ENCODE measurements at regions not wholly inside any gene's neighbourhood (a gene's known extent, or its start where the extent isn't known, plus 50 kb on each side); places are given as distances from the start of the nearest gene placed in this dataset.

DNA sequence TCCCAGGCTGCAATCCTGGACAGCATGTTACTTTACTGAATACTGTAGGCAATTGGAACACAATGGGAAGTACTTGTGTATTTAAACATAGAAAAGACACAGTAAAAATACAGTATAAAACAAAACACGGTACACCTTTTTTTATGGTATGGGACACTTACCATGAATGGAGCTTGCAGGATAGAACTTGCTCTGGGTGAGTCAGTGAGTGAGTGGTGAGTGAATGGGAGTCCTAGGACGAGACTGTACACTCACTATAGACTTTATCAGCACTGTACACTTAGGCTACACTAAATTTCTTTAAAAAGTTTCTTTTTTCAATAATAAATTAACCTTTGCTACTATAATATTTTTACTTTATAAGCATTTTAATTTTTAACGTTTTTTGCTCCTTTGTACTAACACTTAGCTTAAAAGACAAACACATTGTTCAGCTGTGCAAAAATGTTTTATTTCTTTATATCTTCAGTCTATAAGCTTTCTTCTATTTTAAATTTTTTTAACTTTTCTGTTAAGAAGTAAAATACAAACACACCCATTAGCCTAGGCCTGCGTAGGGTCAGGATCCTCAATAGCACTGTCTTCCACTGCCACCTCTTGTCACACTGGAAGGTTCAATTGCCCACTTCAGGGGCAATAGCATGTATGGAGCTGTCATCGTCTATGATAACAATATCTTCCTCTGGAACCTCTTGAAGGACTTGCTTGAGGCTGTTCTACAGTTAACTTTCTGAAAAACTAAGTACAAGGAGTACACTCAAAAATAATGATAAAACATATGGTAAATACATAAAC is 293.5 kb upstream of the FSTL5 start:
- Histone ChIP-seq H3K27ac (replicated peaks) (no peak overlapping the region), H3K4me3 (replicated peaks; ENCODE audit: insufficient read depth, low read length) (no peak overlapping the region), H3K27me3 (ENCODE audit: insufficient read depth, poor library complexity, severe bottlenecking) (no peaks in the 10 kb centered on the region)
- TF ChIP-seq POLR2AphosphoS5 (IDR thresholded peaks at IDR 0.05; ENCODE audit: low read depth) (no peak), SPI1 (IDR thresholded peaks at IDR 0.05; ENCODE audit: borderline replicate concordance, low read depth) (no peak), GABPA (IDR thresholded peaks at IDR 0.05; ENCODE audit: low read depth) (no peak)
- TF ChIP-seq, protein P1, sequence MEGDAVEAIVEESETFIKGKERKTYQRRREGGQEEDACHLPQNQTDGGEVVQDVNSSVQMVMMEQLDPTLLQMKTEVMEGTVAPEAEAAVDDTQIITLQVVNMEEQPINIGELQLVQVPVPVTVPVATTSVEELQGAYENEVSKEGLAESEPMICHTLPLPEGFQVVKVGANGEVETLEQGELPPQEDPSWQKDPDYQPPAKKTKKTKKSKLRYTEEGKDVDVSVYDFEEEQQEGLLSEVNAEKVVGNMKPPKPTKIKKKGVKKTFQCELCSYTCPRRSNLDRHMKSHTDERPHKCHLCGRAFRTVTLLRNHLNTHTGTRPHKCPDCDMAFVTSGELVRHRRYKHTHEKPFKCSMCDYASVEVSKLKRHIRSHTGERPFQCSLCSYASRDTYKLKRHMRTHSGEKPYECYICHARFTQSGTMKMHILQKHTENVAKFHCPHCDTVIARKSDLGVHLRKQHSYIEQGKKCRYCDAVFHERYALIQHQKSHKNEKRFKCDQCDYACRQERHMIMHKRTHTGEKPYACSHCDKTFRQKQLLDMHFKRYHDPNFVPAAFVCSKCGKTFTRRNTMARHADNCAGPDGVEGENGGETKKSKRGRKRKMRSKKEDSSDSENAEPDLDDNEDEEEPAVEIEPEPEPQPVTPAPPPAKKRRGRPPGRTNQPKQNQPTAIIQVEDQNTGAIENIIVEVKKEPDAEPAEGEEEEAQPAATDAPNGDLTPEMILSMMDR (IDR thresholded peaks at IDR 0.05; ENCODE audit: insufficient read depth, low read length), result no peak
- TF ChIP-seq, protein P2, sequence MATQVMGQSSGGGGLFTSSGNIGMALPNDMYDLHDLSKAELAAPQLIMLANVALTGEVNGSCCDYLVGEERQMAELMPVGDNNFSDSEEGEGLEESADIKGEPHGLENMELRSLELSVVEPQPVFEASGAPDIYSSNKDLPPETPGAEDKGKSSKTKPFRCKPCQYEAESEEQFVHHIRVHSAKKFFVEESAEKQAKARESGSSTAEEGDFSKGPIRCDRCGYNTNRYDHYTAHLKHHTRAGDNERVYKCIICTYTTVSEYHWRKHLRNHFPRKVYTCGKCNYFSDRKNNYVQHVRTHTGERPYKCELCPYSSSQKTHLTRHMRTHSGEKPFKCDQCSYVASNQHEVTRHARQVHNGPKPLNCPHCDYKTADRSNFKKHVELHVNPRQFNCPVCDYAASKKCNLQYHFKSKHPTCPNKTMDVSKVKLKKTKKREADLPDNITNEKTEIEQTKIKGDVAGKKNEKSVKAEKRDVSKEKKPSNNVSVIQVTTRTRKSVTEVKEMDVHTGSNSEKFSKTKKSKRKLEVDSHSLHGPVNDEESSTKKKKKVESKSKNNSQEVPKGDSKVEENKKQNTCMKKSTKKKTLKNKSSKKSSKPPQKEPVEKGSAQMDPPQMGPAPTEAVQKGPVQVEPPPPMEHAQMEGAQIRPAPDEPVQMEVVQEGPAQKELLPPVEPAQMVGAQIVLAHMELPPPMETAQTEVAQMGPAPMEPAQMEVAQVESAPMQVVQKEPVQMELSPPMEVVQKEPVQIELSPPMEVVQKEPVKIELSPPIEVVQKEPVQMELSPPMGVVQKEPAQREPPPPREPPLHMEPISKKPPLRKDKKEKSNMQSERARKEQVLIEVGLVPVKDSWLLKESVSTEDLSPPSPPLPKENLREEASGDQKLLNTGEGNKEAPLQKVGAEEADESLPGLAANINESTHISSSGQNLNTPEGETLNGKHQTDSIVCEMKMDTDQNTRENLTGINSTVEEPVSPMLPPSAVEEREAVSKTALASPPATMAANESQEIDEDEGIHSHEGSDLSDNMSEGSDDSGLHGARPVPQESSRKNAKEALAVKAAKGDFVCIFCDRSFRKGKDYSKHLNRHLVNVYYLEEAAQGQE (IDR thresholded peaks at IDR 0.05; ENCODE audit: insufficient replicate concordance, low read depth), result no peak
- DNase-seq (ENCODE audit: low read depth in 1 of 2, low spot score in 1 of 2), result no peak

DNA sequence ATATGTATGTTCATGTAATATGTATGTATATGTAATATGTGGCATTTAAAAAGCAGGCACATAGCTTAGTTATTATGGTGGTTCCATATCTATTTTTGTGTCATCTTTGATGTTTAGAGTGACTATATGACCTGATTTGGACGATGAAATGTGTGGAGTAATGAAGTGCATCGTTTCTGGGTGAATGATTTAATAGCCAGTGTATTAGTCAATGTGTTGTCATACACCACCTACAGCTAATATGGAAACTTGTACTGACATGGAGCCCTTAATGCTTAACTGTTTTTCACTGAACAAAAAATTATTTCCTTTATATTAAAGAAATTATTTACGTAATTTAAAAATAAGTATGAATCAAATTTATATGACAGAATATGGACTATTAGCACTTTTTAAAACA is 292.3 kb upstream of the FSTL5 start:
- Histone ChIP-seq H3K27ac (replicated peaks) (no peak overlapping the region), H3K27me3 (ENCODE audit: insufficient read depth, poor library complexity, severe bottlenecking) (no peaks in the 10 kb centered on the region), H3K4me3 (replicated peaks; ENCODE audit: insufficient read depth, low read length) (no peak overlapping the region)
- no peak for DNase-seq (ENCODE audit: low read depth in 1 of 2, low spot score in 1 of 2)
- TF ChIP-seq, protein P2 (IDR thresholded peaks at IDR 0.05; ENCODE audit: insufficient replicate concordance, low read depth), result no peak
- TF ChIP-seq GABPA (IDR thresholded peaks at IDR 0.05; ENCODE audit: low read depth) (no peak), SPI1 (IDR thresholded peaks at IDR 0.05; ENCODE audit: borderline replicate concordance, low read depth) (no peak), POLR2AphosphoS5 (IDR thresholded peaks at IDR 0.05; ENCODE audit: low read depth) (no peak)
- TF ChIP-seq, protein P1 (IDR thresholded peaks at IDR 0.05; ENCODE audit: insufficient read depth, low read length), result no peak

DNA sequence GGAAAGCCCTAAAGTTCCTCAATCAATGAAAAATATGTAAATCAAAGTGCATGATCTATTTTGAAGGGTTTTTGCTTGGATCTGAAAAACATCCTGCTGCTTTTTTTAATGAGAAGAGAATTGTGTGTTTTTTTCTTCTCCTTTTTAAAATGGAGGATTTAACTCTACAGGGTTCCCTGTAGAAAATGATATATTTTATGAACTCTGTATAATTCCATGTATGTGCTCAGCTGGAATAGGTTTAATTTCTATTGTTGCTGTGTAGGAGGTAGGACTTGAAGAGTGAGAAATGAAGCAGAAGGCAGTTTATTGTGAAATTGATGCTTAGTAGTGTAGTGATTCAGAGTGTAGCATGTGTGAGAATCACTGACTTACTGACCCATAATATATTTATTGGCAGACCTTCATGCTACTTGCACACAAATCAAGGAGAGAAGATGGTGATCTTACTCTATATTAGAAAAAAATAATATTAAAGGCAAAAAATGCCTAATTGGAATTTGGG is 286.8 kb upstream of the FSTL5 start:
- no peak for TF ChIP-seq SPI1 (IDR thresholded peaks at IDR 0.05; ENCODE audit: borderline replicate concordance, low read depth)
- TF ChIP-seq GABPA (IDR thresholded peaks at IDR 0.05; ENCODE audit: low read depth), result no peak

DNA sequence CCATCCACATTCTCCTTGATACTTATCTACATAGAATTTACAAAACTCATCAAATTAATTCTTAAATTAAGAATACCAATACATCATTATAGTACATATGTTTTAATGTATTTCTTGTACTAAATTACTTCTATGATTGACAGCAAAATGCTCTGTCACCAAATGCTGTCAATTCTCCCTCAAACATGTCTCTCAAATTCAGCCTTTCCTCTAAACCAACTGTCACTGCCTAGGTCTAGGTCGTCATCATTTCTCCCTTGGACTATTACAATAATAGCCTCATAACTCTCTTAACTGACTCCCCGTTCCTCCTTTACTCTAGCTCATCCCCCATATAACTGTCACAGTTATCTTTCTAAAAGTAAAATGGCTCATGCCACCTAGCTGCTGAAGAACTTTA is 279.7 kb upstream of the FSTL5 start:
- TF ChIP-seq GABPA (IDR thresholded peaks at IDR 0.05; ENCODE audit: low read depth) (no peak), SPI1 (IDR thresholded peaks at IDR 0.05; ENCODE audit: borderline replicate concordance, low read depth) (no peak), POLR2AphosphoS5 (IDR thresholded peaks at IDR 0.05; ENCODE audit: low read depth) (no peak)
- TF ChIP-seq, protein P1 (IDR thresholded peaks at IDR 0.05; ENCODE audit: insufficient read depth, low read length), result no peak
- TF ChIP-seq, protein P2 (IDR thresholded peaks at IDR 0.05; ENCODE audit: insufficient replicate concordance, low read depth), result no peak
- no peaks in the 10 kb centered on the region for H3K27me3 ChIP-seq (ENCODE audit: insufficient read depth, poor library complexity, severe bottlenecking)
- no peak overlapping the region for H3K27ac ChIP-seq (replicated peaks)
- DNase-seq (ENCODE audit: low read depth in 1 of 2, low spot score in 1 of 2), result no peak
- H3K4me3 ChIP-seq (replicated peaks; ENCODE audit: insufficient read depth, low read length), result no peak overlapping the region

More for the DNA sequence above, 286.8 kb upstream of the FSTL5 start:
- Histone ChIP-seq H3K27me3 (ENCODE audit: insufficient read depth, poor library complexity, severe bottlenecking) (no peaks in the 10 kb centered on the region), H3K4me3 (replicated peaks; ENCODE audit: insufficient read depth, low read length) (no peak overlapping the region), H3K27ac (replicated peaks) (no peak overlapping the region)
- DNase-seq (ENCODE audit: low read depth in 1 of 2, low spot score in 1 of 2), result no peak

Measured in HL-60 (cell line).